SJCRH30 (cell line): ENCODE measurements at regions not wholly inside any gene's neighbourhood (a gene's known extent, or its start where the extent isn't known, plus 50 kb on each side); places are given as distances from the start of the nearest gene placed in this dataset.

ENCODE experiments used
- DNase-seq, 2 experiments: peaks; one replicate each; pipeline ENCODE4 v3.0.0-alpha.2; 2015 to 2020
- H3K27ac ChIP-seq: fragments of 250-450 bp; sonication (Bioruptor Pico); 2 replicates; pipeline ENCODE4 v1.5.1; 2020; ENCODE audit warnings: mild to moderate bottlenecking, moderate library complexity
- H3K27me3 ChIP-seq: fragments of 250-450 bp; sonication (Bioruptor Pico); 2 replicates; pipeline ENCODE4 v1.5.1; 2020; ENCODE audit warnings: mild to moderate bottlenecking, moderate library complexity
- H3K36me3 ChIP-seq: fragments of 250-450 bp; sonication (Bioruptor Pico); 2 replicates; pipeline ENCODE4 v1.5.1; 2020; ENCODE audit warnings: mild to moderate bottlenecking, moderate library complexity
- H3K4me1 ChIP-seq: fragments of 250-450 bp; sonication (Bioruptor Pico); 2 replicates; pipeline ENCODE4 v1.5.1; 2020; ENCODE audit warnings: mild to moderate bottlenecking, moderate library complexity
- H3K4me3 ChIP-seq: fragments of 250-450 bp; sonication (Bioruptor Pico); 2 replicates; pipeline ENCODE4 v1.5.1; 2020; ENCODE audit warnings: mild to moderate bottlenecking, moderate library complexity
- H3K9me3 ChIP-seq: fragments of 250-450 bp; sonication (Bioruptor Pico); replicated peaks from 2 replicates; pipeline ENCODE4 v1.5.1; 2020; ENCODE audit warnings: mild to moderate bottlenecking, moderate library complexity

DNA sequence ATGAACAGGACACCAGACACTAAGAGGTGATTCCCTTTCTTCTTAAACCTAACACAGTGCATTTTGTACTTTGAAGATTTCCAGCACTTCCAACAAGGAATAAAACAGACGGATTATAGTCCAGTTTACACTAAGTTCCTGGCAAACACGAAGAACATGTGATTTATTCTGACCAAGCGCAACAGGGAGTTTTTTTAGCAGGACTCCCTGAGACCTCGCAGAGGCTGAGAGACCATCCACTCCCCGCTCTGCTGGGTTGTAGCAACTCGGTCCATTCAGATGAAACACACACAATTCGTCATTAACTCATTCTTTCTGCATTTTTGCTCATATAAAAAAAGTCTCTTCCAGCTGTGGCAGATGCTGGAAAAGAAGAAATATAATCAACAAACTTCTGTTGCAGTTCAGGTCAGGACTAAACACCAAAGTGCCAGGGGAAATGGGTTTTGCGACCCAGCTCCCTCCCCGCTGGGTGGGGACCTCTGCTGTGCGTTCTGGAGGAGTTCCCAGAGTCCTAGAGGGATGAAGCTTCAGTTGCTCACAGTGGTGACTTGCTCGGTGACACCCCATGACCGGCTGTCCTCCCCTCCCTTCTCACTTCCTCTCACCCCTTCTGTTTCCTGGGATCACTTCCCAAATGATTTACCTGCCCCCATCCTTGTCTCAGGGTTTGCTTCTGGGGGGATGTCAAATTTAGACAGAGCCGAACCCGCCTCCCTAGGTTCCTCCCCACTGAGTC lies 52.5 kb downstream of the KCNF1 start:
- no peaks in the 10 kb centered on the region for H3K36me3 ChIP-seq
- H3K4me3 ChIP-seq = no peak overlapping the region
- H3K27me3 ChIP-seq = peaks cover 15% of the 10 kb centered on the region
- H3K27ac ChIP-seq = no peak overlapping the region
- H3K4me1 ChIP-seq = no peaks in the 10 kb centered on the region
- no peak for DNase-seq
- H3K9me3 ChIP-seq = no peaks in the 10 kb centered on the region

DNA sequence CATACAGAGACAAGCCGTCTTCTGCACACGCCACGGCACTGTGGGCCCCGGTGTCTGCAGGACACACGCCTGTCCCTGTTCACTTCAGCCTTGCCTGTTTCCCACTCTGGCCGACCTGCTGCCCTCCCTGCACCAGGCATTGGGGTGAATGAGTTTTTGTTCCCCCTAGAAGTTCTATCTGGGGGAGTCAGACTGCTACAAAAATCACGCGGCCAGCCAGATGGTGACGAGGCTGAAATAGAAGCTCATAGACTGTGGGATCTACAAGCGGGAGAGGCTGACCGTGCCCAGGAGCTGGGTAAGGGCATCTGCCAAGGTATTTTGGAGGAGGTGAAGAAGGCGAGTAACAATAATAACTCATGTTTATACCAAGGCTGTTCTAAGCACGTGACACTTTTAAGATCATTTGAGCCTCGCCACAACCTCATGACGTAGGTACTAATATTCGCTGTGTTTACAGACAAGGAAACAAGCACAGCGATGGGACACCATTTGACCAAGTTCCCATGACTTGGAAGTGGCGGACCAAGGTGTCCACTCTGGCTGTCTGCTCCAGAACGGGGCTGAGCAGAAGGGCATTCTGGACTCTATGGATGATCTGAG lies 53.6 kb downstream of the KCNF1 start:
- Histone ChIP-seq H3K27me3 (peaks cover 15% of the 10 kb centered on the region), H3K9me3 (no peaks in the 10 kb centered on the region), H3K36me3 (no peaks in the 10 kb centered on the region), H3K4me1 (no peaks in the 10 kb centered on the region), H3K27ac (no peak overlapping the region), H3K4me3 (no peak overlapping the region)
- no peak for DNase-seq

DNA sequence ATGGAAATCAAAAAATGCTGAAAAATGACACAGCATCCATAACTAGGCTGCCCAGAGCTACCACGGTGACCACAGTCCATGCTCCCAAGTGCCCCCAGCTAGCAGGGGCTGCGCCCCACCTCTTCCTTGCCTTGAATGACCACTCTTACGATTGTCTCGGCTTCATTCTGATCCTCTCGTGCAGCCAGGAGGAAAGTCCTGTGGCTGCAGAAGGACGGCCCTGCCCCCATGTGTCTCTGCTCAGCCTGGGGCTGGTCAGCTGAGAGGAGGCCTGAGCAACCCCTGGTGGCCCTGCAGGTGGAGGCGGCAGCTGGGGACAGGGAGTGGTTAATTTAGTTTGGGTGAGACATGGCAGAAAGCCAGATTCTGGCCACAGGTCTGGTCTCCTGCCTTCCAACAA lies 54.3 kb downstream of the KCNF1 start:
- Histone ChIP-seq H3K36me3 (no peaks in the 10 kb centered on the region), H3K27me3 (peaks cover 19% of the 10 kb centered on the region), H3K4me1 (no peaks in the 10 kb centered on the region), H3K4me3 (no peak overlapping the region), H3K27ac (no peak overlapping the region), H3K9me3 (no peaks in the 10 kb centered on the region)
- DNase-seq = no peak

DNA sequence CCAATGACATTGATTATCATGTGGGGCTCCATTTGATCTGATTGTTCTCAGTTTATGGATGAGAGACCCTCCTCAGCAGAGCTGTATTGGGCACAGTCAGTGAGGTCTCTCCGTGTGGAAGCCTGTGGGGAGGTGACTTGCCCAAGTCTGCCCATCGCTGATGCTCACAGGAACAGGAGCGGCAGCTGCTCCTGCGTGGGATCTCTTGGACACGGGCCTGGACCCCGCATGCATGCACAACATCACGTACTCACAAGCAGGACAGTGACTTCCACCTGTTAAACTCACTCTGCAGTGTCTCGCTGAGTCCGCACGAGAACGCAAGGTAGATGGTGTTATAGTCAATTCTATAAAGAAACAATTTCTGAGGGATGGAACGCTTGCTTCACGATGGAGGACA lies 55.0 kb downstream of the KCNF1 start:
- H3K36me3 ChIP-seq = no peaks in the 10 kb centered on the region
- no peak overlapping the region for H3K4me3 ChIP-seq
- no peaks in the 10 kb centered on the region for H3K4me1 ChIP-seq
- DNase-seq = no peak
- H3K27ac ChIP-seq = no peak overlapping the region
- H3K27me3 ChIP-seq = peaks cover 19% of the 10 kb centered on the region
- H3K9me3 ChIP-seq = no peaks in the 10 kb centered on the region

GRCh38 chr2:10968176-10968575 lies 56.4 kb downstream of the KCNF1 start:
- DNase-seq = no peak
- Histone ChIP-seq H3K27me3 (peaks cover 19% of the 10 kb centered on the region), H3K9me3 (no peaks in the 10 kb centered on the region), H3K36me3 (no peaks in the 10 kb centered on the region), H3K27ac (no peak overlapping the region), H3K4me1 (no peaks in the 10 kb centered on the region), H3K4me3 (no peak overlapping the region)

DNA sequence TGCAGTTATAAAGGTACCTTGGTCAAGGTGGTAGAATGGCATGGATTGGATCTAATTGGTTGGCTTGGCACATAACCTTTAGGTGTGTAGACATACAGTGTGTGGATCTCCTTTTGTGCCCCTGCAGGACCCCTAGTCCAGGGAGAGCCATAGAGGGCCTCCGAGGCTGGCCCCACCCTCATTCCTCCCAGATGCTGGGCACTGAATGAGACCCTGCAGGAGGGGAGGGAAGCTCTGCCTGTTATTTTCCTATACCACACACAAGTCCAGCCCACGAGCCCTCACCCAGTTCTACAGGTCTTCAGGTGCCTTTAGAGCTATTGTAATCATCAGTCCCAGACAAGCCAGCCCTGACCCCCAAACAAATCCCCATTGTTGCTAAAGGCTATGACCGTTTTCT lies 58.9 kb downstream of the KCNF1 start:
- Histone ChIP-seq H3K36me3 (no peaks in the 10 kb centered on the region), H3K9me3 (no peaks in the 10 kb centered on the region), H3K4me1 (no peaks in the 10 kb centered on the region), H3K4me3 (no peak overlapping the region), H3K27me3 (peaks cover 11% of the 10 kb centered on the region), H3K27ac (no peak overlapping the region)
- DNase-seq = no peak

GRCh38 chr2:10971161-10971887 lies 59.6 kb downstream of the KCNF1 start:
- H3K9me3 ChIP-seq = no peaks in the 10 kb centered on the region
- H3K4me3 ChIP-seq = no peak overlapping the region
- no peak for DNase-seq
- H3K36me3 ChIP-seq = no peaks in the 10 kb centered on the region
- H3K27ac ChIP-seq = no peak overlapping the region
- H3K4me1 ChIP-seq = no peaks in the 10 kb centered on the region
- H3K27me3 ChIP-seq = peaks cover 10% of the 10 kb centered on the region

DNA sequence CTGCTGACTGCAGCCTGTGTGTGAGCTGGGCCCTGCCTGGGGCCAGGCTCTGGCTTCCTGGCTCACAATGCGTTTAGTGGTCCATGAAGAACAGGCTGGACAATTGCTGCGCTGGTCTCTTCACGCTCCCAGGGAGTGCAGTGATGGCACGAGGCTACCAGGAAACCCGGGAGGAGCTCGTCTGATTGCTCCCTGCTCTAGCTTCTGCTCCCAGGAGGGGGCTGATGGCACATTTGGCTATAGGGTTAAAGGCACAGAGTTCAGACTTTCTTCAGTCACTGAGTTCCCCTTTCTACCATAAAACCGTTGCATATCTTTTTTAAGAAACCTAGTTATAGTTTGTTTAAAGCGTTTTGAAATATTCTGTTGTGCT lies 60.1 kb downstream of the KCNF1 start:
- Histone ChIP-seq H3K4me1 (no peaks in the 10 kb centered on the region), H3K9me3 (no peaks in the 10 kb centered on the region), H3K36me3 (no peaks in the 10 kb centered on the region), H3K27ac (no peak overlapping the region), H3K4me3 (no peak overlapping the region), H3K27me3 (peaks cover 12% of the 10 kb centered on the region)
- no peak for DNase-seq

- Histone ChIP-seq H3K9me3 (no peaks in the 10 kb centered on the region), H3K27ac (no peak overlapping the region), H3K4me3 (no peak overlapping the region), H3K4me1 (0 out of 2 replicates have a peak, but pooled peaks cover 2% of the 10 kb centered on the region), H3K27me3 (peaks cover 16% of the 10 kb centered on the region), H3K36me3 (no peaks in the 10 kb centered on the region)
- no peak for DNase-seq
Measured at GRCh38 chr2:10972683-10973433, 61.1 kb downstream of the KCNF1 start.

- DNase-seq = no peak
- Histone ChIP-seq H3K36me3 (no peaks in the 10 kb centered on the region), H3K27ac (no peak overlapping the region), H3K27me3 (peaks cover 25% of the 10 kb centered on the region), H3K4me1 (0 out of 2 replicates have a peak, but pooled peaks cover 7% of the 10 kb centered on the region), H3K9me3 (no peaks in the 10 kb centered on the region), H3K4me3 (no peak overlapping the region)
Measured at GRCh38 chr2:10973766-10974165, 62.0 kb downstream of the KCNF1 start.

- no peak overlapping the region; the same call in 1 of the 2 replicates for H3K4me3 ChIP-seq
- peak; percentile 19 to 53 for DNase-seq
- H3K27ac ChIP-seq = no peak overlapping the region
- H3K27me3 ChIP-seq = peaks cover 21% of the 10 kb centered on the region
- H3K9me3 ChIP-seq = no peaks in the 10 kb centered on the region
- H3K36me3 ChIP-seq = no peaks in the 10 kb centered on the region
- H3K4me1 ChIP-seq = 0 out of 2 replicates have a peak, but pooled peaks cover 7% of the 10 kb centered on the region
Measured at GRCh38 chr2:10977003-10977402, 65.3 kb downstream of the KCNF1 start.

DNA sequence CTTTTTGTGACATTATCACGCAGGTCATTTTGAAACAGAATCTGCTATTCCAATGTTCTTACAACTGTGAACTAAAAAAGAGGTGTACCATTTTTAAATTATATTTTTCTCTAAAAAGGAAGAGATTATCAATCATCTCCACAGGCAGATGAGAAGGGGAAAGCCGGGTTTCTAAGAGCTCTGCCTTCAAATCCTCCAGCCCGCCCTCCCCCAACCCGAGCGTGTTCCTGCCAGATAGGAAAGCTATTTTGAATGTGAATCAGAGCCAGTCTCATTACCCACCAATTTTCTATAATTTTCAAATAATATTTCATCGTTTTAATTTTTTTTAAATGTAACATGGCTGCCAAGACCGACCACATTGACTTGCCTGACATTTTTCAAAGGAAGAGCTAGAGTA lies 65.9 kb downstream of the KCNF1 start:
- peak in 1 of 2 experiments; percentile 13 for DNase-seq
- H3K4me3 ChIP-seq = peak overlapping the region; percentile 10; the same call in 1 of the 2 replicates
- H3K27ac ChIP-seq = no peak overlapping the region
- 0 out of 2 replicates have a peak, but pooled peaks cover 7% of the 10 kb centered on the region for H3K4me1 ChIP-seq
- H3K9me3 ChIP-seq = no peaks in the 10 kb centered on the region
- H3K27me3 ChIP-seq = peaks cover 21% of the 10 kb centered on the region
- H3K36me3 ChIP-seq = no peaks in the 10 kb centered on the region

GRCh38 chr2:10978090-10978670 lies 66.4 kb downstream of the KCNF1 start:
- peak in 1 of 2 experiments; percentile 58 for DNase-seq

DNA sequence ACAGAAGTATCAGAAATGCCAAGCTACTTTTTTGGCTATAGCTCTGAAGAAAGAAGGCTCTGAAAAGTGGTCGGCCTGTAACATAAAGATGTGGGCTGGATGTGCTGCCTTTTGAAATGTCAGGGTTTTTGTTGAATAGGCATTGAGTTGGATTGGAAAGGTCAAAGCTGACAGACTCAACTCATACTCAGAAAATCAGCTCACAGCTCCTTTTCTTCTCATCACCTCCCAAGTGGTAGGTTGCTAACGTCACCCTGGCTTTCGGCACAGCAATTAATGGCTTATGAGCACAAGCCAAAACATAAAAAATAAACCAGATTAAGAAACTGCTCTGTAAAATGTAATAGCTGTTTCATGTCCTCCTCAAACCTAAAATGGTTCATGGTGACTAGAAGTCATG lies 68.3 kb downstream of the KCNF1 start:
- no peak overlapping the region for H3K4me3 ChIP-seq
- DNase-seq = no peak
- no peaks in the 10 kb centered on the region for H3K9me3 ChIP-seq
- H3K27me3 ChIP-seq = peaks cover 18% of the 10 kb centered on the region
- H3K27ac ChIP-seq = no peak overlapping the region
- no peaks in the 10 kb centered on the region for H3K36me3 ChIP-seq
- 0 out of 2 replicates have a peak, but pooled peaks cover 7% of the 10 kb centered on the region for H3K4me1 ChIP-seq

More at GRCh38 chr2:10978090-10978670, 66.4 kb downstream of the KCNF1 start:
- Histone ChIP-seq H3K27ac (no peak overlapping the region), H3K4me1 (0 out of 2 replicates have a peak, but pooled peaks cover 7% of the 10 kb centered on the region), H3K36me3 (no peaks in the 10 kb centered on the region), H3K27me3 (peaks cover 21% of the 10 kb centered on the region), H3K4me3 (peak overlapping the region; percentile 10; the same call in 1 of the 2 replicates), H3K9me3 (no peaks in the 10 kb centered on the region)
